ENCODE measurements at regions not wholly inside any gene's neighbourhood (a gene's known extent, or its start where the extent isn't known, plus 50 kb on each side); places are given as distances from the start of the nearest gene placed in this dataset.

- TF ChIP-seq CTCF (optimal IDR thresholded peaks at IDR 0.05 in 1 of 3, IDR thresholded peaks at IDR 0.05 in 1 of 3, conservative IDR thresholded peaks at IDR 0.05 in 1 of 3; ENCODE audit: extremely low read depth in 1 of 3, insufficient read depth in 2 of 3, low read length in 3 of 3) (no peak), EZH2 (IDR thresholded peaks at IDR 0.05; ENCODE audit: low read length) (no peak)
Observed at GRCh38 chr5:15214010-15214409, 286.0 kb upstream of the FBXL7 start.
